ENCODE measurements at regions not wholly inside any gene's neighbourhood (a gene's known extent, or its start where the extent isn't known, plus 50 kb on each side); places are given as distances from the start of the nearest gene placed in this dataset.

- DNase-seq = no peak
These were observed 472.0 kb upstream of the CNTNAP2 start for GRCh38 chr7:145644426-145645134.

- no peak for DNase-seq
These were observed 472.6 kb upstream of the CNTNAP2 start for GRCh38 chr7:145643981-145644380.

- no peak for DNase-seq
These were observed 483.1 kb upstream of the CNTNAP2 start for GRCh38 chr7:145633513-145633912.

GRCh38 chr7:145624618-145625017, 492.0 kb upstream of the CNTNAP2 start:
- no peak for DNase-seq

GRCh38 chr7:145605963-145606362, 510.6 kb upstream of the CNTNAP2 start:
- no peak for DNase-seq

GRCh38 chr7:145599376-145599775, 517.2 kb upstream of the CNTNAP2 start:
- no peak for DNase-seq

- no peak for DNase-seq
These were observed 532.2 kb upstream of the CNTNAP2 start for GRCh38 chr7:145584401-145584800.

GRCh38 chr7:145582742-145583303, 533.8 kb upstream of the CNTNAP2 start:
- DNase-seq = no peak

GRCh38 chr7:145557805-145558204, 558.8 kb upstream of the CNTNAP2 start:
- no peak for DNase-seq

GRCh38 chr7:145543242-145543641, 573.4 kb upstream of the CNTNAP2 start:
- no peak for DNase-seq

- DNase-seq = no peak
These were observed 576.7 kb upstream of the CNTNAP2 start for GRCh38 chr7:145539910-145540309.

GRCh38 chr7:145534301-145534700, 582.3 kb upstream of the CNTNAP2 start:
- no peak for DNase-seq

- DNase-seq = no peak
These were observed 596.3 kb upstream of the CNTNAP2 start for GRCh38 chr7:145520284-145520683.

- DNase-seq = no peak
These were observed 605.6 kb upstream of the CNTNAP2 start for GRCh38 chr7:145511004-145511403.

GRCh38 chr7:145497911-145498525, 618.6 kb upstream of the CNTNAP2 start:
- DNase-seq = no peak

GRCh38 chr7:145490356-145490755, 626.2 kb upstream of the CNTNAP2 start:
- DNase-seq = no peak

- DNase-seq = no peak
These were observed 627.0 kb upstream of the CNTNAP2 start for GRCh38 chr7:145489609-145490008.

- DNase-seq = no peak
These were observed 627.8 kb upstream of the CNTNAP2 start for GRCh38 chr7:145488816-145489215.

- DNase-seq = no peak
These were observed 634.6 kb upstream of the CNTNAP2 start for GRCh38 chr7:145481985-145482384.

GRCh38 chr7:145478541-145478940, 638.1 kb upstream of the CNTNAP2 start:
- no peak for DNase-seq

GRCh38 chr7:145474009-145474686, 638.3 kb upstream of the TPK1 start:
- no peak for DNase-seq

GRCh38 chr7:145471883-145472282, 636.0 kb upstream of the TPK1 start:
- DNase-seq = no peak

GRCh38 chr7:145464287-145464686, 628.4 kb upstream of the TPK1 start:
- DNase-seq = no peak

- no peak for DNase-seq
These were observed 626.6 kb upstream of the TPK1 start for GRCh38 chr7:145462463-145462862.

Measured in NCI-H526 (cell line).